ENCODE measurements at regions not wholly inside any gene's neighbourhood (a gene's known extent, or its start where the extent isn't known, plus 50 kb on each side); places are given as distances from the start of the nearest gene placed in this dataset.

DNA sequence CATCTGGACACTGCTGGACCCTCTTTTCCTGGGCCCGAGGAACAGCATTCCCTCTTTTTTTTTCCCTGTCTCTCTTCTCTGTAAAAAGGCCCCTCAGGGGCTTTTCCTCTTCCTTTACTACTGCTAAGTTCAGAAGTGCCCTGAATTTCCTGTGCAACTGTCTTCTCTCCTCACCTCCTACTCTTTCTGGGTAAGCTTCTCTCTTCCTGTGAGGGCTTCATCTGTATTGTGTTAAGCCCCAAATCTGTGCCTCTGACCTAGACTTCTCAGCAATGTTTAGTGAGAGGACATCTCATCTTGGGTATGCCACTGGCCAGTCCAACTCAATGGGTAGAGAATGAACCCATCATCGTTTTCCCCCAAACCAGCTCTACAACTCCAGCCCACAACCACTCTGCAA, 174.2 kb downstream of the PTEN start:
- intact Hi-C loops (cut with micrococcal nuclease; ENCODE audit: unreplicated experiment): no loop called here
- no peaks in the 10 kb centered on the region for H3K36me3 ChIP-seq (ENCODE audit: control insufficient read depth, insufficient read depth, low read length)
- CTCF ChIA-PET: no interaction called here
- peaks cover 6% of the 10 kb centered on the region; the same call in 1 of the 2 replicates for H3K4me1 ChIP-seq
- no TSS peak for BruUV-seq (replicated peaks)
- H3K27me3 ChIP-seq (replicated peaks; ENCODE audit: control insufficient read depth, insufficient read depth, low read length): no peaks in the 10 kb centered on the region
- H3K36me3 Mint-ChIP-seq (ENCODE audit: insufficient read depth, unreplicated experiment): no peaks in the 10 kb centered on the region
- POLR2A ChIA-PET: no interaction called here
- no peak overlapping the region for H3K4me3 ChIP-seq (ENCODE audit: low read depth, low read length)
- TF ChIP-seq CTCF (IDR thresholded peaks at IDR 0.05; ENCODE audit: insufficient read depth in 1 of 2, low read depth in 1 of 2, low read length in 1 of 2, severe bottlenecking in 1 of 2, unreplicated experiment in 1 of 2): no peak
- no peak for DNase-seq
- no peaks in the 10 kb centered on the region for H3K4me1 Mint-ChIP-seq (ENCODE audit: low read depth, unreplicated experiment)
- H3K4me3 Mint-ChIP-seq (ENCODE audit: unreplicated experiment): no peak overlapping the region
- H3K27me3 Mint-ChIP-seq (ENCODE audit: insufficient read depth, unreplicated experiment): no peaks in the 10 kb centered on the region
- no peak overlapping the region for H3K27ac Mint-ChIP-seq (ENCODE audit: unreplicated experiment)
- no peaks in the 10 kb centered on the region for H3K9me3 Mint-ChIP-seq (ENCODE audit: unreplicated experiment)
- no peaks in the 10 kb centered on the region; the same call in none of the 2 replicates for H3K9me3 ChIP-seq

DNA sequence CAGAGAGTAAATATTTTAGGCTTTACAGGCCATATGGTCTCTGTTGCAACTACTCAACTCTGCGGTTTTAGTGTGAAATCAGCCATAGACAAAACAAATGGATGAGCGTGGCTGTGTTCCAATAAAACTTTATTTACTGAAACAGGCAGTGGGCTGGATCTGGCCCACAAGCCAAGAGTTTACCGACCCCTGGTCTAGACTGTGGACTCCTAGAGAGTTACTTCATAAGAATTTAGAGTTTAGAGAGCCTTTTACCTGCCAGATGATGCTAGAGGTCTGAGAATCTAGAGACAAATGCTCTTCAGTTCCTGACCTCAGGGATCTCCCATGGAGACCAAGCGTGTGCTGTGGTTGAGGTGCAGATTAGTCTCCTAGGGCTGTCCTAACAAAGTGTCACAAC, 174.8 kb downstream of the PTEN start:
- H3K27me3 Mint-ChIP-seq (ENCODE audit: insufficient read depth, unreplicated experiment): no peaks in the 10 kb centered on the region
- POLR2A ChIA-PET: no interaction called here
- BruUV-seq (replicated peaks): no TSS peak

GRCh38 chr10:88039496-88040200, 176.2 kb downstream of the PTEN start:
- no peak overlapping the region for H3K27ac Mint-ChIP-seq (ENCODE audit: unreplicated experiment)
- TF ChIP-seq CTCF (IDR thresholded peaks at IDR 0.05; ENCODE audit: insufficient read depth in 1 of 2, low read depth in 1 of 2, low read length in 1 of 2, severe bottlenecking in 1 of 2, unreplicated experiment in 1 of 2): no peak
- H3K36me3 Mint-ChIP-seq (ENCODE audit: insufficient read depth, unreplicated experiment): no peaks in the 10 kb centered on the region
- intact Hi-C loops (cut with micrococcal nuclease; ENCODE audit: unreplicated experiment): no loop called here
- ChIA-PET POLR2A (no interaction called here), CTCF (no interaction called here)
- no peaks in the 10 kb centered on the region for H3K27me3 Mint-ChIP-seq (ENCODE audit: insufficient read depth, unreplicated experiment)
- H3K4me1 ChIP-seq: peaks cover 4% of the 10 kb centered on the region; the same call in 1 of the 2 replicates
- no peak for DNase-seq
- no peaks in the 10 kb centered on the region for H3K27me3 ChIP-seq (replicated peaks; ENCODE audit: control insufficient read depth, insufficient read depth, low read length)
- H3K9me3 Mint-ChIP-seq (ENCODE audit: unreplicated experiment): no peaks in the 10 kb centered on the region
- BruUV-seq (replicated peaks): no TSS peak
- peaks cover 7% of the 10 kb centered on the region for H3K4me1 Mint-ChIP-seq (ENCODE audit: low read depth, unreplicated experiment)
- no peaks in the 10 kb centered on the region; the same call in none of the 2 replicates for H3K9me3 ChIP-seq
- H3K4me3 ChIP-seq (ENCODE audit: low read depth, low read length): no peak overlapping the region
- H3K4me3 Mint-ChIP-seq (ENCODE audit: unreplicated experiment): no peak overlapping the region
- no peaks in the 10 kb centered on the region for H3K36me3 ChIP-seq (ENCODE audit: control insufficient read depth, insufficient read depth, low read length)

More for the DNA sequence above, 174.8 kb downstream of the PTEN start:
- Mint-ChIP-seq H3K36me3 (ENCODE audit: insufficient read depth, unreplicated experiment) (no peaks in the 10 kb centered on the region), H3K4me3 (ENCODE audit: unreplicated experiment) (no peak overlapping the region), H3K9me3 (ENCODE audit: unreplicated experiment) (no peaks in the 10 kb centered on the region), H3K4me1 (ENCODE audit: low read depth, unreplicated experiment) (peaks cover 6% of the 10 kb centered on the region), H3K27ac (ENCODE audit: unreplicated experiment) (no peak overlapping the region)
- Histone ChIP-seq H3K4me1 (peaks cover 4% of the 10 kb centered on the region; the same call in 1 of the 2 replicates), H3K27me3 (replicated peaks; ENCODE audit: control insufficient read depth, insufficient read depth, low read length) (no peaks in the 10 kb centered on the region), H3K4me3 (ENCODE audit: low read depth, low read length) (no peak overlapping the region), H3K36me3 (ENCODE audit: control insufficient read depth, insufficient read depth, low read length) (no peaks in the 10 kb centered on the region), H3K9me3 (no peaks in the 10 kb centered on the region; the same call in none of the 2 replicates)
- no peak for DNase-seq
- no peak for TF ChIP-seq CTCF (IDR thresholded peaks at IDR 0.05; ENCODE audit: insufficient read depth in 1 of 2, low read depth in 1 of 2, low read length in 1 of 2, severe bottlenecking in 1 of 2, unreplicated experiment in 1 of 2)
- CTCF ChIA-PET: no interaction called here
- intact Hi-C loops (cut with micrococcal nuclease; ENCODE audit: unreplicated experiment): no loop called here
